SH-SY5Y (cell line): ENCODE measurements at regions not wholly inside any gene's neighbourhood (a gene's known extent, or its start where the extent isn't known, plus 50 kb on each side); places are given as distances from the start of the nearest gene placed in this dataset.

Experiments
- GATA2 ChIP-seq: IDR thresholded peaks from 2 replicates; pipeline ENCODE4 v1.6.1; 2011; ENCODE audit warnings: mild to moderate bottlenecking, low read depth, low read length
- GATA3 ChIP-seq: IDR thresholded peaks from 2 replicates; pipeline ENCODE4 v1.6.1; 2011; ENCODE audit warnings: low read depth, mild to moderate bottlenecking, low read length, moderate library complexity

- TF ChIP-seq GATA3 (no peak), GATA2 (no peak)
Measured at GRCh38 chr6:65908065-65908464, 201.0 kb upstream of the EYS start.
